ENCODE measurements at regions not wholly inside any gene's neighbourhood (a gene's known extent, or its start where the extent isn't known, plus 50 kb on each side); places are given as distances from the start of the nearest gene placed in this dataset.
"Not testable (repeated sequence)": the region's sequence is repeated elsewhere in the genome, so short reads cannot be mapped to it uniquely, and the experiment has no call there.

- intact Hi-C loops (cut with DNase I, micrococcal nuclease) = no loop called here
- Mint-ChIP-seq H3K27ac (no peak overlapping the region), H3K27me3 (no peaks in the 10 kb centered on the region), H3K4me3 (no peak overlapping the region), H3K9me3 (ENCODE audit: low read depth) (peaks cover 2% of the 10 kb centered on the region), H3K4me1 (no peaks in the 10 kb centered on the region), H3K36me3 (ENCODE audit: low read depth) (no peaks in the 10 kb centered on the region)
- ATAC-seq (no peak), DNase-seq (no peak)
- ChIA-PET CTCF (no interaction called here), POLR2A (no interaction called here)
Observed at GRCh38 chr5:92147798-92148197, 764.7 kb upstream of the ARRDC3 start.

GRCh38 chr5:92147266-92147665, 764.1 kb upstream of the ARRDC3 start:
- no peaks in the 10 kb centered on the region for H3K36me3 Mint-ChIP-seq (ENCODE audit: low read depth)
- ATAC-seq = no peak
- ChIA-PET CTCF (no interaction called here), POLR2A (no interaction called here)
- no peak overlapping the region for H3K27ac Mint-ChIP-seq
- no peaks in the 10 kb centered on the region for H3K4me1 Mint-ChIP-seq
- H3K4me3 Mint-ChIP-seq = no peak overlapping the region
- peaks cover 2% of the 10 kb centered on the region for H3K9me3 Mint-ChIP-seq (ENCODE audit: low read depth)
- no peaks in the 10 kb centered on the region for H3K27me3 Mint-ChIP-seq
- intact Hi-C loops (cut with DNase I, micrococcal nuclease) = no loop called here
- no peak for DNase-seq

GRCh38 chr5:92145852-92146251, 762.7 kb upstream of the ARRDC3 start:
- POLR2A ChIA-PET = interaction anchor here (0.6 kb wide), 1 partner anchor 82 kb away, joined by 5 read pairs; no protein-coding TSS in a partner anchor

GRCh38 chr5:92144824-92145223, 761.7 kb upstream of the ARRDC3 start:
- intact Hi-C loops (cut with DNase I, micrococcal nuclease) = loop anchor here in 1 of 2 experiments (5.0 kb wide), 1 partner anchor 832 kb away; no protein-coding TSS in a partner anchor
- ChIA-PET POLR2A (no interaction called here), CTCF (no interaction called here)
- Mint-ChIP-seq H3K9me3 (ENCODE audit: low read depth) (peaks cover 2% of the 10 kb centered on the region), H3K27ac (no peak overlapping the region), H3K4me1 (no peaks in the 10 kb centered on the region), H3K4me3 (no peak overlapping the region), H3K27me3 (no peaks in the 10 kb centered on the region), H3K36me3 (ENCODE audit: low read depth) (no peaks in the 10 kb centered on the region)
- DNase-seq = no peak
- ATAC-seq = no peak

More at GRCh38 chr5:92145852-92146251, 762.7 kb upstream of the ARRDC3 start:
- H3K36me3 Mint-ChIP-seq (ENCODE audit: low read depth) = no peaks in the 10 kb centered on the region
- no peak for ATAC-seq
- H3K27me3 Mint-ChIP-seq = no peaks in the 10 kb centered on the region
- CTCF ChIA-PET = no interaction called here
- no peak overlapping the region for H3K27ac Mint-ChIP-seq
- no peak for DNase-seq
- intact Hi-C loops (cut with DNase I, micrococcal nuclease) = no loop called here
- peaks cover 2% of the 10 kb centered on the region for H3K9me3 Mint-ChIP-seq (ENCODE audit: low read depth)
- H3K4me1 Mint-ChIP-seq = no peaks in the 10 kb centered on the region
- no peak overlapping the region for H3K4me3 Mint-ChIP-seq

GRCh38 chr5:92132294-92132908, 749.3 kb upstream of the ARRDC3 start:
- DNase-seq; H3K36me3 Mint-ChIP-seq (ENCODE audit: low read depth); H3K27me3 Mint-ChIP-seq; ATAC-seq; H3K27ac Mint-ChIP-seq; H3K4me3 Mint-ChIP-seq; H3K4me1 Mint-ChIP-seq; intact Hi-C loops (cut with DNase I, micrococcal nuclease); H3K9me3 Mint-ChIP-seq (ENCODE audit: low read depth); POLR2A ChIA-PET; CTCF ChIA-PET: not testable (repeated sequence)

GRCh38 chr5:92126182-92126581, 743.1 kb upstream of the ARRDC3 start:
- no peaks in the 10 kb centered on the region for H3K9me3 Mint-ChIP-seq (ENCODE audit: low read depth)
- H3K36me3 Mint-ChIP-seq (ENCODE audit: low read depth) = no peaks in the 10 kb centered on the region
- intact Hi-C loops (cut with DNase I, micrococcal nuclease) = no loop called here
- H3K4me1 Mint-ChIP-seq = no peaks in the 10 kb centered on the region
- no peak for ATAC-seq
- H3K27me3 Mint-ChIP-seq = no peaks in the 10 kb centered on the region
- ChIA-PET CTCF (no interaction called here), POLR2A (no interaction called here)
- no peak for DNase-seq
- no peak overlapping the region for H3K27ac Mint-ChIP-seq
- no peak overlapping the region for H3K4me3 Mint-ChIP-seq

GRCh38 chr5:92119110-92119509, 736.0 kb upstream of the ARRDC3 start:
- Mint-ChIP-seq H3K27me3 (no peaks in the 10 kb centered on the region), H3K36me3 (ENCODE audit: low read depth) (no peaks in the 10 kb centered on the region), H3K27ac (no peak overlapping the region), H3K4me3 (no peak overlapping the region), H3K9me3 (ENCODE audit: low read depth) (peaks cover 2% of the 10 kb centered on the region), H3K4me1 (no peaks in the 10 kb centered on the region)
- DNase-seq (no peak), ATAC-seq (no peak)
- intact Hi-C loops (cut with DNase I, micrococcal nuclease) = no loop called here
- ChIA-PET POLR2A (no interaction called here), CTCF (no interaction called here)

- H3K27ac Mint-ChIP-seq = no peak overlapping the region
- CTCF ChIA-PET = interaction anchor here (0.6 kb wide), 1 partner anchor 142 kb away, joined by 3 read pairs; no protein-coding TSS in a partner anchor
Observed at GRCh38 chr5:92106808-92107207, 723.7 kb upstream of the ARRDC3 start.

GRCh38 chr5:92104126-92104525, 721.0 kb upstream of the ARRDC3 start:
- Mint-ChIP-seq H3K27ac (no peak overlapping the region), H3K4me3 (no peak overlapping the region), H3K36me3 (ENCODE audit: low read depth) (no peaks in the 10 kb centered on the region), H3K4me1 (no peaks in the 10 kb centered on the region), H3K9me3 (ENCODE audit: low read depth) (peaks cover 2% of the 10 kb centered on the region), H3K27me3 (no peaks in the 10 kb centered on the region)
- POLR2A ChIA-PET = no interaction called here
- CTCF ChIA-PET = interaction anchor here (0.7 kb wide), 1 partner anchor 51 kb away, joined by 3 read pairs; no protein-coding TSS in a partner anchor
- DNase-seq = no peak
- intact Hi-C loops (cut with DNase I, micrococcal nuclease) = no loop called here
- ATAC-seq = no peak

More at GRCh38 chr5:92106808-92107207, 723.7 kb upstream of the ARRDC3 start:
- POLR2A ChIA-PET = no interaction called here
- no peak overlapping the region for H3K4me3 Mint-ChIP-seq
- no peaks in the 10 kb centered on the region for H3K4me1 Mint-ChIP-seq
- ATAC-seq = no peak
- H3K27me3 Mint-ChIP-seq = no peaks in the 10 kb centered on the region
- no peaks in the 10 kb centered on the region for H3K36me3 Mint-ChIP-seq (ENCODE audit: low read depth)
- peaks cover 2% of the 10 kb centered on the region for H3K9me3 Mint-ChIP-seq (ENCODE audit: low read depth)
- DNase-seq = no peak
- intact Hi-C loops (cut with DNase I, micrococcal nuclease) = no loop called here

GRCh38 chr5:92102313-92102712, 719.2 kb upstream of the ARRDC3 start:
- Mint-ChIP-seq H3K9me3 (ENCODE audit: low read depth) (peaks cover 2% of the 10 kb centered on the region), H3K27ac (no peak overlapping the region), H3K27me3 (no peaks in the 10 kb centered on the region), H3K4me3 (no peak overlapping the region), H3K4me1 (no peaks in the 10 kb centered on the region), H3K36me3 (ENCODE audit: low read depth) (no peaks in the 10 kb centered on the region)
- no peak for ATAC-seq
- no peak for DNase-seq
- ChIA-PET POLR2A (no interaction called here), CTCF (no interaction called here)
- intact Hi-C loops (cut with DNase I, micrococcal nuclease) = no loop called here

GRCh38 chr5:92092239-92092638, 709.1 kb upstream of the ARRDC3 start:
- intact Hi-C loops (cut with DNase I, micrococcal nuclease) = no loop called here
- DNase-seq (no peak), ATAC-seq (no peak)
- Mint-ChIP-seq H3K27me3 (no peaks in the 10 kb centered on the region), H3K36me3 (ENCODE audit: low read depth) (no peaks in the 10 kb centered on the region), H3K4me3 (no peak overlapping the region), H3K27ac (no peak overlapping the region), H3K9me3 (ENCODE audit: low read depth) (peaks cover 3% of the 10 kb centered on the region), H3K4me1 (no peaks in the 10 kb centered on the region)
- POLR2A ChIA-PET = no interaction called here
- CTCF ChIA-PET = no interaction called here

GRCh38 chr5:92086059-92086811, 703.1 kb upstream of the ARRDC3 start:
- H3K9me3 Mint-ChIP-seq (ENCODE audit: low read depth) = peaks cover 3% of the 10 kb centered on the region
- no peaks in the 10 kb centered on the region for H3K36me3 Mint-ChIP-seq (ENCODE audit: low read depth)
- ChIA-PET CTCF (no interaction called here), POLR2A (interaction anchor here (0.7 kb wide), 1 partner anchor 61 kb away, joined by 3 read pairs; no protein-coding TSS in a partner anchor)
- H3K27ac Mint-ChIP-seq = no peak overlapping the region
- ATAC-seq (no peak), DNase-seq (no peak)
- H3K4me3 Mint-ChIP-seq = no peak overlapping the region
- intact Hi-C loops (cut with DNase I, micrococcal nuclease) = no loop called here
- H3K27me3 Mint-ChIP-seq = no peaks in the 10 kb centered on the region
- no peaks in the 10 kb centered on the region for H3K4me1 Mint-ChIP-seq

Data from activated CD4-positive, alpha-beta T cell treated with anti-CD3 and anti-CD28 coated beads for 36 hours (primary cell).